LNCAP (cell line): ENCODE measurements at regions not wholly inside any gene's neighbourhood (a gene's known extent, or its start where the extent isn't known, plus 50 kb on each side); places are given as distances from the start of the nearest gene placed in this dataset.

Experiments used
- CTCF ChIP-seq: fragments of 450-650 bp; IDR thresholded peaks from 2 replicates; pipeline ENCODE4 v1.5.1; 2017; ENCODE audit warnings: mild to moderate bottlenecking

- no peak for TF ChIP-seq CTCF
Measured at GRCh38 chr18:27667064-27667463, 482.0 kb upstream of the CHST9 start.

- TF ChIP-seq CTCF = no peak
Measured at GRCh38 chr18:27666016-27666415, 480.9 kb upstream of the CHST9 start.

- TF ChIP-seq CTCF = no peak
Measured at GRCh38 chr18:27665264-27665799, 480.2 kb upstream of the CHST9 start.

- no peak for TF ChIP-seq CTCF
Measured at GRCh38 chr18:27662949-27663348, 477.8 kb upstream of the CHST9 start.

- TF ChIP-seq CTCF = no peak
Measured at GRCh38 chr18:27662537-27662936, 477.4 kb upstream of the CHST9 start.

GRCh38 chr18:27661320-27662018 is 476.4 kb upstream of the CHST9 start:
- TF ChIP-seq CTCF = no peak

GRCh38 chr18:27656905-27657304 is 471.8 kb upstream of the CHST9 start:
- no peak for TF ChIP-seq CTCF
